HG03565 (cell line): ENCODE measurements at regions not wholly inside any gene's neighbourhood (a gene's known extent, or its start where the extent isn't known, plus 50 kb on each side); places are given as distances from the start of the nearest gene placed in this dataset.
"Not testable (repeated sequence)": the region's sequence is repeated elsewhere in the genome, so short reads cannot be mapped to it uniquely, and the experiment has no call there.

Experiments
- ATAC-seq: cut with Tn5 transposase; IDR thresholded peaks from one replicate; pipeline ENCODE4 v1.9.1; 2021; ENCODE audit warnings: mild to moderate bottlenecking, moderate library complexity; ENCODE audit not compliant: unreplicated experiment

GRCh38 chr10:4279655-4280054, 494.6 kb upstream of the KLF6 start:
- no peak for ATAC-seq

- ATAC-seq, result no peak
Observed at GRCh38 chr10:4278186-4278585, 493.2 kb upstream of the KLF6 start.

- no peak for ATAC-seq
Observed at GRCh38 chr10:4276151-4276550, 491.1 kb upstream of the KLF6 start.

- ATAC-seq, result not testable (repeated sequence)
Observed at GRCh38 chr10:4274671-4275070, 489.7 kb upstream of the KLF6 start.

- ATAC-seq, result no peak
Observed at GRCh38 chr10:4271193-4271592, 486.2 kb upstream of the KLF6 start.

- no peak for ATAC-seq
Observed at GRCh38 chr10:4270116-4270515, 485.1 kb upstream of the KLF6 start.

- not testable (repeated sequence) for ATAC-seq
Observed at GRCh38 chr10:4268490-4268889, 483.5 kb upstream of the KLF6 start.

- no peak for ATAC-seq
Observed at GRCh38 chr10:4267086-4267773, 482.2 kb upstream of the KLF6 start.

GRCh38 chr10:4266416-4267085, 481.5 kb upstream of the KLF6 start:
- ATAC-seq, result no peak

- ATAC-seq, result no peak
Observed at GRCh38 chr10:4265964-4266363, 481.0 kb upstream of the KLF6 start.

- no peak for ATAC-seq
Observed at GRCh38 chr10:4264209-4264865, 479.3 kb upstream of the KLF6 start.

- no peak for ATAC-seq
Observed at GRCh38 chr10:4263601-4263921, 478.6 kb upstream of the KLF6 start.

GRCh38 chr10:4262870-4263600, 478.0 kb upstream of the KLF6 start:
- no peak for ATAC-seq

- ATAC-seq, result no peak
Observed at GRCh38 chr10:4262449-4262848, 477.4 kb upstream of the KLF6 start.

- ATAC-seq, result no peak
Observed at GRCh38 chr10:4260483-4261124, 475.6 kb upstream of the KLF6 start.

GRCh38 chr10:4257939-4258465, 473.0 kb upstream of the KLF6 start:
- ATAC-seq, result no peak

- ATAC-seq, result no peak
Observed at GRCh38 chr10:4256971-4257370, 472.0 kb upstream of the KLF6 start.

GRCh38 chr10:4255751-4256150, 470.7 kb upstream of the KLF6 start:
- no peak for ATAC-seq

- no peak for ATAC-seq
Observed at GRCh38 chr10:4254101-4254994, 469.3 kb upstream of the KLF6 start.

GRCh38 chr10:4252701-4253100, 467.7 kb upstream of the KLF6 start:
- ATAC-seq, result no peak
